MCF 10A (cell line): ENCODE measurements at regions not wholly inside any gene's neighbourhood (a gene's known extent, or its start where the extent isn't known, plus 50 kb on each side); places are given as distances from the start of the nearest gene placed in this dataset.

ENCODE experiments used
- BruUV-seq: library from RNA; stranded (reverse); fragments of 400-500 nt; replicated peaks from 2 replicates; lab custom pipeline; 2021; lab: Mats Ljungman, UMichigan
- CTCF ChIA-PET: fragments of 300-600 bp; sonication (Branson Sonifier 250); formaldehyde crosslinking; extraction: SDS; loops from one replicate; lab custom pipeline; 2021; ENCODE audit warnings: antibody characterized with exemption, inconsistent platforms; lab: Yijun Ruan, JAX
- POLR2A ChIA-PET: fragments of 300-600, 350-650 bp; sonication (Branson Sonifier 250); formaldehyde crosslinking; extraction: SDS; loops from one replicate; lab custom pipeline; 2020; ENCODE audit warnings: antibody characterized with exemption, inconsistent platforms; lab: Yijun Ruan, JAX
- DNase-seq: peaks from one replicate; pipeline ENCODE4 v3.0.0-alpha.2; 2018; ENCODE audit not compliant: unreplicated experiment
- H3K27ac Mint-ChIP-seq: one replicate; pipeline ENCODE4 v1.8.0; 2022; ENCODE audit warnings: mild to moderate bottlenecking, low read depth, mixed read lengths; ENCODE audit not compliant: unreplicated experiment
- H3K27me3 Mint-ChIP-seq: one replicate; pipeline ENCODE4 v1.8.0; 2022; ENCODE audit warnings: mixed read lengths; ENCODE audit not compliant: insufficient read depth, unreplicated experiment
- H3K36me3 Mint-ChIP-seq: one replicate; pipeline ENCODE4 v1.8.0; 2022; ENCODE audit warnings: mild to moderate bottlenecking, moderate library complexity, mixed read lengths; ENCODE audit not compliant: insufficient read depth, unreplicated experiment
- H3K4me1 Mint-ChIP-seq: one replicate; pipeline ENCODE4 v1.8.0; 2022; ENCODE audit warnings: mixed read lengths; ENCODE audit not compliant: insufficient read depth, unreplicated experiment
- H3K4me3 Mint-ChIP-seq: one replicate; pipeline ENCODE4 v1.8.0; 2022; ENCODE audit warnings: mild to moderate bottlenecking, moderate library complexity, mixed read lengths; ENCODE audit not compliant: unreplicated experiment
- H3K9me3 Mint-ChIP-seq: one replicate; pipeline ENCODE4 v1.8.0; 2022; ENCODE audit warnings: mixed read lengths; ENCODE audit not compliant: unreplicated experiment
- intact Hi-C: fragments of 100-400 bp; cut with micrococcal nuclease; formaldehyde crosslinking; loops from 2 replicates; pipeline ENCODE4 v1.14.1; 2022
- TF ChIP-seq, protein P1 (sequence below): fragments of 200-600 bp; IDR thresholded peaks from one replicate; pipeline ENCODE4 v1.8.0; 2022; ENCODE audit warnings: antibody characterized with exemption, mild to moderate bottlenecking; ENCODE audit not compliant: unreplicated experiment

DNA sequence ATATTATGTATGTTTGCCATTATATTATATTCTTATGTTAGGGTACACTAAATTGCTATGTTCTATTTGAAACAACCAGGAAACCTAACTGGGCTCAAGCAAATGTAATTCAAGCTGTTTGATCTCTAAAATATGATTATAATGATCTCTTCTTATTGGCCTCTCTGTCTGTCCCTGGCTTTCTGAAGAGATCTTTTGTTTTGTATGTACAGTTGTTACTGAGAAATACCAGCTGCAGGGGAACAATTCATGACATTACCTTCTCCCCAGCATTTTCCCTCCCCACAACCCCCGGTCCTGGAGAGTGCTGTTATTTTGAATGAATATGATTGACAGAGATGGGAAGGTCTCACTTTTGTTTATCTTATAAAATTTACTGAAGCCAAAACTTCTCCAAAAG, 54.8 kb upstream of the CD28 start:
- Mint-ChIP-seq H3K4me1 (peaks cover 48% of the 10 kb centered on the region), H3K27me3 (no peaks in the 10 kb centered on the region), H3K36me3 (peaks cover 11% of the 10 kb centered on the region), H3K4me3 (no peak overlapping the region), H3K9me3 (no peaks in the 10 kb centered on the region), H3K27ac (no peak overlapping the region)
- ChIA-PET CTCF (interaction anchor here (0.7 to 3.8 kb wide), 9 partner anchors 41 to 217 kb away, joined by 3 to 35 read pairs (median 3); no protein-coding TSS in a partner anchor), POLR2A (interaction anchor here (2.6 to 4.3 kb wide), 2 partner anchors 32 to 117 kb away, joined by 12 to 44 read pairs; partner anchors contain the start of gene RAPH1)
- intact Hi-C loops: loop anchor here (1.0 to 5.0 kb wide), 7 partner anchors 118 to 427 kb away; no protein-coding TSS in a partner anchor
- TF ChIP-seq, protein P1, sequence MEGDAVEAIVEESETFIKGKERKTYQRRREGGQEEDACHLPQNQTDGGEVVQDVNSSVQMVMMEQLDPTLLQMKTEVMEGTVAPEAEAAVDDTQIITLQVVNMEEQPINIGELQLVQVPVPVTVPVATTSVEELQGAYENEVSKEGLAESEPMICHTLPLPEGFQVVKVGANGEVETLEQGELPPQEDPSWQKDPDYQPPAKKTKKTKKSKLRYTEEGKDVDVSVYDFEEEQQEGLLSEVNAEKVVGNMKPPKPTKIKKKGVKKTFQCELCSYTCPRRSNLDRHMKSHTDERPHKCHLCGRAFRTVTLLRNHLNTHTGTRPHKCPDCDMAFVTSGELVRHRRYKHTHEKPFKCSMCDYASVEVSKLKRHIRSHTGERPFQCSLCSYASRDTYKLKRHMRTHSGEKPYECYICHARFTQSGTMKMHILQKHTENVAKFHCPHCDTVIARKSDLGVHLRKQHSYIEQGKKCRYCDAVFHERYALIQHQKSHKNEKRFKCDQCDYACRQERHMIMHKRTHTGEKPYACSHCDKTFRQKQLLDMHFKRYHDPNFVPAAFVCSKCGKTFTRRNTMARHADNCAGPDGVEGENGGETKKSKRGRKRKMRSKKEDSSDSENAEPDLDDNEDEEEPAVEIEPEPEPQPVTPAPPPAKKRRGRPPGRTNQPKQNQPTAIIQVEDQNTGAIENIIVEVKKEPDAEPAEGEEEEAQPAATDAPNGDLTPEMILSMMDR: no peak
- no TSS peak for BruUV-seq
- no peak for DNase-seq

DNA sequence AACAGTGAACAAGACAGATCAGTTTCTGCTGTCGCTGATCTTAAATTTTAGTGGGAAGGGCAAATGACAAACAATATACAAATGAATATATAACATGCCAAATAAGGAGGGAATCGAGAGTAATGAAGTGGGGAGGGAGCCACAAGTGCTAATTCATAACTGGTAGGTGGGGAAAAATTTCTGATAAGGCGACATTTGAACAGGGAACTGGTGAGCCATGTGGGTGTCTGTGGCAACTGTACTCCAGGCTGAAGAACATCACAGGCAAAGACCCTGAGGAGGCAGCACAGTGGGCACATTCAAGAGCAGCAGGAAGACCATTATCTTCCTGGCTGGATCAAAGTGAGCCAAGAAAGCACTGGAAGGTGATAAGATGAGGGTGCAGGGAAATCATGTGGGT, 51.6 kb upstream of the CD28 start:
- CTCF ChIA-PET: interaction anchor here (0.7 to 1.8 kb wide), 2 partner anchors 140 to 160 kb away, joined by 4 read pairs; no protein-coding TSS in a partner anchor
- H3K4me1 Mint-ChIP-seq: peaks cover 40% of the 10 kb centered on the region
- peaks cover 11% of the 10 kb centered on the region for H3K36me3 Mint-ChIP-seq
- TF ChIP-seq, protein P1: no peak
- no peak overlapping the region for H3K4me3 Mint-ChIP-seq
- no peaks in the 10 kb centered on the region for H3K9me3 Mint-ChIP-seq
- no TSS peak for BruUV-seq
- intact Hi-C loops: loop anchor here (5.0 kb wide), 2 partner anchors 203 to 252 kb away; no protein-coding TSS in a partner anchor
- POLR2A ChIA-PET: interaction anchor here (2.7 kb wide), 1 partner anchor 27 kb away, joined by 10 read pairs; no protein-coding TSS in a partner anchor
- H3K27me3 Mint-ChIP-seq: no peaks in the 10 kb centered on the region
- no peak for DNase-seq
- H3K27ac Mint-ChIP-seq: no peak overlapping the region

- peaks cover 11% of the 10 kb centered on the region for H3K36me3 Mint-ChIP-seq
- CTCF ChIA-PET: interaction anchor here (0.6 to 1.6 kb wide), 7 partner anchors 10 to 502 kb away, joined by 3 to 7 read pairs (median 4); no protein-coding TSS in a partner anchor
- H3K4me3 Mint-ChIP-seq: no peak overlapping the region
- TF ChIP-seq, protein P1: no peak
- no TSS peak for BruUV-seq
- H3K9me3 Mint-ChIP-seq: no peaks in the 10 kb centered on the region
- DNase-seq: peak; percentile 91
- intact Hi-C loops: no loop called here
- POLR2A ChIA-PET: interaction anchor here (0.7 to 2.7 kb wide), 3 partner anchors 25 to 159 kb away, joined by 3 to 10 read pairs (median 4); no protein-coding TSS in a partner anchor
- peak overlapping the region; percentile 79 for H3K27ac Mint-ChIP-seq
- peaks cover 21% of the 10 kb centered on the region for H3K4me1 Mint-ChIP-seq
- H3K27me3 Mint-ChIP-seq: no peaks in the 10 kb centered on the region
These were observed 49.7 kb upstream of the CD28 start for GRCh38 chr2:203656522-203657287.
